ENCODE measurements at regions not wholly inside any gene's neighbourhood (a gene's known extent, or its start where the extent isn't known, plus 50 kb on each side); places are given as distances from the start of the nearest gene placed in this dataset.
"Not testable (repeated sequence)": the region's sequence is repeated elsewhere in the genome, so short reads cannot be mapped to it uniquely, and the experiment has no call there.

DNA sequence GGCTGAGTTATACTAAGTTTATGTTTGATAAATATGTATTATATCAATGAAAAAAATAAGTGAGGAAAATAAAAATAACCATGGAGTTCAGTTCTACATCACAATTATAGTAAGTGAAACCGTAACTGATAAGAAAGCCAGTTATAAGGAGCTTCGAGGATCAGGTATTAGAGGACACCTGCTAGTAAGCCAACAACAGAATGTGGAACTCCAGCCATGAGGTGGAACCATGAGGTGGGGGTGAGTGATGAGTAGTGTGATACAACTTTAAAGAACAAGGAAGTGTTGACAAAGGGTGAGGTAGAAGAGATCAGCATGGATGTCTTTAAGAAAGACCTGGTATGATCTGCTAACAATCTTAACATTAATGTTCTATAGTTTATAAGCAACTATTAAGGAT lies 452.9 kb downstream of the GUCY1A2 start:
- Histone ChIP-seq H3K4me3 (no peak overlapping the region), H3K27me3 (no peaks in the 10 kb centered on the region), H3K27ac (no peak overlapping the region), H3K36me3 (no peaks in the 10 kb centered on the region), H3K9me3 (peaks cover 0 to 6% (median 0%) of the 10 kb centered on the region in 11 donors), H3K4me1 (no peaks in the 10 kb centered on the region)
- whole genome bisulfite sequencing, 2 donors, result 83 to 90% methylated on average over 2 of the region's 2 CpGs
- ATAC-seq (no peak), DNase-seq (no peak)
- TF ChIP-seq, protein P1, sequence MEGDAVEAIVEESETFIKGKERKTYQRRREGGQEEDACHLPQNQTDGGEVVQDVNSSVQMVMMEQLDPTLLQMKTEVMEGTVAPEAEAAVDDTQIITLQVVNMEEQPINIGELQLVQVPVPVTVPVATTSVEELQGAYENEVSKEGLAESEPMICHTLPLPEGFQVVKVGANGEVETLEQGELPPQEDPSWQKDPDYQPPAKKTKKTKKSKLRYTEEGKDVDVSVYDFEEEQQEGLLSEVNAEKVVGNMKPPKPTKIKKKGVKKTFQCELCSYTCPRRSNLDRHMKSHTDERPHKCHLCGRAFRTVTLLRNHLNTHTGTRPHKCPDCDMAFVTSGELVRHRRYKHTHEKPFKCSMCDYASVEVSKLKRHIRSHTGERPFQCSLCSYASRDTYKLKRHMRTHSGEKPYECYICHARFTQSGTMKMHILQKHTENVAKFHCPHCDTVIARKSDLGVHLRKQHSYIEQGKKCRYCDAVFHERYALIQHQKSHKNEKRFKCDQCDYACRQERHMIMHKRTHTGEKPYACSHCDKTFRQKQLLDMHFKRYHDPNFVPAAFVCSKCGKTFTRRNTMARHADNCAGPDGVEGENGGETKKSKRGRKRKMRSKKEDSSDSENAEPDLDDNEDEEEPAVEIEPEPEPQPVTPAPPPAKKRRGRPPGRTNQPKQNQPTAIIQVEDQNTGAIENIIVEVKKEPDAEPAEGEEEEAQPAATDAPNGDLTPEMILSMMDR (IDR thresholded peaks at IDR 0.05), result no peak
- intact Hi-C loops (cut with DNase I), result no loop called here

DNA sequence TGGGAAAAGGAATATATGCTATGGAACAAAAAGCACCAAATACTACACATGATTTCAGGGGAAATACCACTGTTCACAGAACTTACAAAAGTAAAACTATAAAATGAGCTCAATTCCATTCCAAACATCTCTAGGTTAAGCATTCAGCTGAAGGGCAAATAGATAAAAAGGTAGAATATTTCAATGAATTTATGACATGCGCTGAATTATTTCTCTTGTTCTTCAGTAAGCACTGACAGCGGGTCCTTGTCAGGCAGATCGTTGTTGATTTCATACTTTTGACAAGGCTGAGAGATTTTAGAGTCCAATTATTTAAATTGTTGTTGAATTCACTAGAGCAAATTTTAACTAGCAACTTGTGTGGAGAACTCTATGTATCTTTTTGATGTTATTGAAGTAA lies 449.6 kb downstream of the GUCY1A2 start:
- no peaks in the 10 kb centered on the region for H3K27me3 ChIP-seq
- no peak overlapping the region for H3K4me3 ChIP-seq
- WGBS, 2 donors, result 91 to 93% methylated on average over 3 of the region's 3 CpGs
- H3K9me3 ChIP-seq, result peaks cover 0 to 21% (median 4%) of the 10 kb centered on the region in 11 donors
- DNase-seq (no peak), ATAC-seq (no peak)
- no peaks in the 10 kb centered on the region for H3K36me3 ChIP-seq
- H3K4me1 ChIP-seq, result no peaks in the 10 kb centered on the region
- intact Hi-C loops (cut with DNase I), result no loop called here
- TF ChIP-seq, protein P1 (IDR thresholded peaks at IDR 0.05), result no peak
- no peak overlapping the region for H3K27ac ChIP-seq

GRCh38 chr11:106577384-106577783 lies 440.9 kb downstream of the GUCY1A2 start:
- H3K27ac ChIP-seq; H3K36me3 ChIP-seq; DNase-seq; H3K4me3 ChIP-seq; ATAC-seq; intact Hi-C loops (cut with DNase I); H3K4me1 ChIP-seq; H3K27me3 ChIP-seq: not testable (repeated sequence)
- H3K9me3 ChIP-seq, result peaks cover 0 to 51% (median 4%) of the 10 kb centered on the region in 11 donors
- WGBS, 2 donors, result 83 to 85% methylated on average over 5 of the region's 5 CpGs

GRCh38 chr11:106581399-106581798 lies 436.9 kb downstream of the GUCY1A2 start:
- 79% methylated on average over 6 of the region's 6 CpGs for WGBS, 2 donors
- intact Hi-C loops (cut with DNase I), result no loop called here
- H3K4me3 ChIP-seq, result no peak overlapping the region
- H3K27me3 ChIP-seq, result no peaks in the 10 kb centered on the region
- TF ChIP-seq, protein P1 (IDR thresholded peaks at IDR 0.05), result no peak
- H3K4me1 ChIP-seq, result no peaks in the 10 kb centered on the region
- no peaks in the 10 kb centered on the region for H3K36me3 ChIP-seq
- no peak for ATAC-seq
- no peak for DNase-seq
- peaks cover 0 to 32% (median 0%) of the 10 kb centered on the region in 11 donors for H3K9me3 ChIP-seq
- no peak overlapping the region for H3K27ac ChIP-seq

DNA sequence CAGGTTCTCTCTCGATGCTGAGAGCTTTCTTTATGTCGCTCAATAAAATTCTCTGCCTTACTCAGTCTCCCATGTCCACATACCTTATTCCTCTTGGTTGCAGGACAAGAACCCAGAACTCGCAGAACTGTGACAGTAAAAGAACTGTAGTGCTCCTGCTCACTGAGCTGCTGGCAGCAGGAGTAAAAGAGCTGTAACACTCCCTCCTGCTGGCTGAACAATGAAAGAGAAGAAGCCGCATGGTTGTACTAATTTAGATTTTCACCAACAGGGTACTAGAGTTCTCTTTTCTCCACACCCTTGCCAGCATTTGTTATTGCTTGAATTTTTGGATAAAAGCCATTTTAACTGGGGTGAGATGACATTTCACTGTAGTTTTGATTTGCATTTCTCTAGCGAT lies 433.2 kb downstream of the GUCY1A2 start:
- WGBS, 2 donors, result 87 to 89% methylated on average over 5 of the region's 5 CpGs
- Histone ChIP-seq H3K27ac (no peak overlapping the region), H3K4me3 (no peak overlapping the region), H3K36me3 (no peaks in the 10 kb centered on the region), H3K4me1 (no peaks in the 10 kb centered on the region), H3K27me3 (no peaks in the 10 kb centered on the region), H3K9me3 (peaks cover 0 to 24% (median 0%) of the 10 kb centered on the region in 11 donors)
- TF ChIP-seq, protein P1 (IDR thresholded peaks at IDR 0.05), result no peak
- ATAC-seq (no peak), DNase-seq (no peak)
- intact Hi-C loops (cut with DNase I), result no loop called here
